HCT116 (cell line): ENCODE measurements at regions not wholly inside any gene's neighbourhood (a gene's known extent, or its start where the extent isn't known, plus 50 kb on each side); places are given as distances from the start of the nearest gene placed in this dataset.

Source experiments
- ATAC-seq: fragments of 200-7000 bp; cut with Tn5 transposase; 2 replicates; pipeline ENCODE4 v1.9.1; 2020; ENCODE audit warnings: mild to moderate bottlenecking, moderate library complexity
- BruUV-seq: library from RNA; stranded (reverse); fragments of 400-500 nt; replicated peaks from 2 replicates; lab custom pipeline; 2021; lab: Mats Ljungman, UMichigan
- CTCF ChIA-PET: fragments of 300-600 bp; sonication (Branson Sonifier 250); formaldehyde crosslinking; loops from one replicate; lab custom pipeline; 2021; ENCODE audit warnings: antibody characterized with exemption; lab: Charles Lee
- POLR2A ChIA-PET: fragments of 300-600, 350-600 bp; sonication (Branson Sonifier 250); formaldehyde crosslinking; loops from one replicate; lab custom pipeline; 2021; ENCODE audit warnings: antibody characterized with exemption; lab: Charles Lee
- RAD21 ChIA-PET, 2 experiments: fragments of 300-600 bp; sonication (Branson Sonifier 250); formaldehyde crosslinking; loops; one replicate each; lab custom pipeline; 2023; ENCODE audit warnings: low total read pairs in 2 of 2; ENCODE audit not compliant: uncharacterized antibody in 2 of 2, unreplicated experiment in 2 of 2, low non-redundant PET in 1 of 2; lab: Charles Lee
- DNase-seq: peaks from one replicate; pipeline ENCODE4 v3.0.0-alpha.2; 2010; ENCODE audit warnings: low read depth, low spot score
- H2AFZ ChIP-seq: fragments of 200-600 bp; shearing (Covaris generic), sonication (generic); 2 replicates; pipeline ENCODE4 v1.6.1; 2017; ENCODE audit warnings: low read depth, mixed run types, mixed read lengths, antibody characterized with exemption, low read length; ENCODE audit not compliant: poor library complexity, severe bottlenecking
- H3K27ac ChIP-seq: 2 replicates; pipeline ENCODE4 v1.5.1; 2012; ENCODE audit warnings: low read depth, low read length
- H3K27me3 ChIP-seq: fragments of 200-600 bp; sonication (generic); 2 replicates; pipeline ENCODE4 v1.6.1; 2016; ENCODE audit warnings: mixed run types, low read length, mixed read lengths; ENCODE audit not compliant: insufficient read depth
- H3K36me3 ChIP-seq, 2 experiments: fragments of 200-500 bp in 1 of 2; fragments of 200-600 bp in 1 of 2; sonication (Bioruptor generic) in 1 of 2; sonication (generic) in 1 of 2; 2 replicates each; pipeline versions ENCODE4 v1.5.1 to v1.6.1; 2014 to 2016; ENCODE audit warnings: low read length in 2 of 2, inconsistent platforms in 1 of 2, mixed read lengths in 1 of 2, mixed run types in 1 of 2; ENCODE audit not compliant: insufficient read depth in 2 of 2, control insufficient read depth in 1 of 2
- H3K4me1 ChIP-seq, 2 experiments: fragments of 200-600 bp in 1 of 2; sonication (generic) in 1 of 2; 2 replicates each; pipeline versions ENCODE4 v1.5.1 to v1.6.1; 2012 to 2017; ENCODE audit warnings: low read length in 2 of 2, inconsistent platforms in 1 of 2, mild to moderate bottlenecking in 1 of 2, mixed read lengths in 1 of 2, mixed run types in 1 of 2, moderate library complexity in 1 of 2; ENCODE audit not compliant: insufficient read depth in 2 of 2, control insufficient read depth in 1 of 2
- H3K4me2 ChIP-seq: fragments of 200-600 bp; sonication (generic); 2 replicates; pipeline ENCODE4 v1.6.1; 2017; ENCODE audit warnings: mixed run types, low read length, mixed read lengths
- H3K4me3 ChIP-seq, 2 experiments: fragments of 200-600 bp in 1 of 2; sonication (generic) in 1 of 2; replicated peaks in 1 of 2; 2 replicates each; pipeline ENCODE4 v1.5.1; 2011 to 2016; ENCODE audit warnings: low read length in 2 of 2, control low read depth in 1 of 2, low read depth in 1 of 2, mild to moderate bottlenecking in 1 of 2, mixed read lengths in 1 of 2, mixed run types in 1 of 2
- H3K79me2 ChIP-seq: fragments of 200-600 bp; sonication (generic); 2 replicates; pipeline ENCODE4 v1.6.1; 2017; ENCODE audit warnings: mild to moderate bottlenecking, mixed run types, low read length, moderate library complexity, mixed read lengths; ENCODE audit not compliant: insufficient read depth
- H3K9ac ChIP-seq: fragments of 200-600 bp; sonication (generic); 2 replicates; pipeline ENCODE4 v1.6.1; 2016; ENCODE audit warnings: low read length, mixed read lengths
- H3K9me2 ChIP-seq: fragments of 200-600 bp; sonication (generic), shearing (Covaris generic); 2 replicates; pipeline ENCODE4 v1.6.1; 2017; ENCODE audit warnings: mixed run types, mild to moderate bottlenecking, moderate library complexity; ENCODE audit not compliant: insufficient read depth
- H3K9me3 ChIP-seq, 2 experiments: fragments of 200-500 bp in 1 of 2; fragments of 200-600 bp in 1 of 2; sonication (Bioruptor generic) in 1 of 2; sonication (generic) in 1 of 2; 2 replicates each; pipeline ENCODE4 v1.6.1; 2014 to 2017; ENCODE audit warnings: low read length in 2 of 2, mixed read lengths in 2 of 2, inconsistent platforms in 1 of 2, low read depth in 1 of 2, mild to moderate bottlenecking in 1 of 2, mixed run types in 1 of 2, moderate library complexity in 1 of 2; ENCODE audit not compliant: control insufficient read depth in 1 of 2, insufficient read depth in 1 of 2
- H4K20me1 ChIP-seq: fragments of 200-600 bp; sonication (generic), shearing (Covaris generic); 2 replicates; pipeline ENCODE4 v1.6.1; 2017; ENCODE audit warnings: mixed run types, mild to moderate bottlenecking, moderate library complexity; ENCODE audit not compliant: insufficient read depth
- CBX3 ChIP-seq: IDR thresholded peaks from 2 replicates; pipeline ENCODE4 v1.6.1; 2012; ENCODE audit warnings: low read depth
- CEBPB ChIP-seq: IDR thresholded peaks from 2 replicates; pipeline ENCODE4 v1.6.1; 2012; ENCODE audit warnings: low read depth
- EGR1 ChIP-seq: IDR thresholded peaks from 2 replicates; pipeline ENCODE4 v1.6.1; 2012; ENCODE audit warnings: low read depth
- EZH2 ChIP-seq: fragments of 200-600 bp; sonication (generic); IDR thresholded peaks from 2 replicates; pipeline ENCODE4 v1.6.1; 2017; ENCODE audit warnings: antibody characterized with exemption, mixed run types
- FOSL1 ChIP-seq: IDR thresholded peaks from 2 replicates; pipeline ENCODE4 v1.6.1; 2012; ENCODE audit warnings: low read depth
- POLR2A ChIP-seq: IDR thresholded peaks from 2 replicates; pipeline ENCODE4 v1.7.0; 2011; ENCODE audit warnings: borderline replicate concordance; ENCODE audit not compliant: insufficient read depth, insufficient read length; ENCODE audit errors: extremely low read depth
- REST ChIP-seq: IDR thresholded peaks from 2 replicates; pipeline ENCODE4 v1.6.1; 2012; ENCODE audit warnings: low read depth
- ZNF274 ChIP-seq: fragments of 200-500 bp; sonication (Bioruptor generic); IDR thresholded peaks from 2 replicates; pipeline ENCODE4 v1.6.1; 2014; ENCODE audit warnings: mild to moderate bottlenecking, low read depth, low read length, inconsistent platforms
- intact Hi-C: fragments of 100-400 bp; cut with micrococcal nuclease; formaldehyde crosslinking; loops from 2 replicates; pipeline ENCODE4 v1.10.0; 2022

- no peak overlapping the region for H3K4me3 ChIP-seq
- DNase-seq (no peak), ATAC-seq (no peak)
- no peaks in the 10 kb centered on the region for H3K36me3 ChIP-seq
- no peaks in the 10 kb centered on the region for H3K9me3 ChIP-seq
- RAD21 ChIA-PET: no interaction called here
- no peaks in the 10 kb centered on the region for H3K9me2 ChIP-seq
- CTCF ChIA-PET: no interaction called here
- POLR2A ChIA-PET: no interaction called here
- no peaks in the 10 kb centered on the region for H3K27me3 ChIP-seq
- intact Hi-C loops: no loop called here
- H3K9ac ChIP-seq: no peak overlapping the region
- H3K79me2 ChIP-seq: no peaks in the 10 kb centered on the region
- no peak overlapping the region for H2AFZ ChIP-seq
- TF ChIP-seq ZNF274: no peak
- no peak for TF ChIP-seq POLR2A
- TF ChIP-seq CEBPB: no peak
- no peak overlapping the region for H3K27ac ChIP-seq
- no TSS peak for BruUV-seq
- H3K4me2 ChIP-seq: no peak overlapping the region
- H3K4me1 ChIP-seq: no peaks in the 10 kb centered on the region
- no peaks in the 10 kb centered on the region for H4K20me1 ChIP-seq
These were observed 171.0 kb downstream of the GPX5 start for GRCh38 chr6:28696682-28697081.

GRCh38 chr6:28707387-28708282 is 182.0 kb downstream of the GPX5 start:
- H3K79me2 ChIP-seq: no peaks in the 10 kb centered on the region
- no peaks in the 10 kb centered on the region for H3K27me3 ChIP-seq
- H3K4me1 ChIP-seq: 0 out of 4 replicates have a peak, but pooled peaks cover 0 to 4% of the 10 kb centered on the region in 2 experiments
- H3K27ac ChIP-seq: no peak overlapping the region
- ChIA-PET POLR2A (no interaction called here), RAD21 (no interaction called here), CTCF (no interaction called here)
- H4K20me1 ChIP-seq: no peaks in the 10 kb centered on the region
- no peak for DNase-seq
- no peak overlapping the region for H3K4me3 ChIP-seq
- H3K4me2 ChIP-seq: no peak overlapping the region
- intact Hi-C loops: no loop called here
- no peaks in the 10 kb centered on the region for H3K9me2 ChIP-seq
- H3K9ac ChIP-seq: no peak overlapping the region
- no TSS peak for BruUV-seq
- no peak for ATAC-seq
- peaks cover 4 to 8% of the 10 kb centered on the region in 2 experiments; a peak in 2 of 4 replicates for H3K9me3 ChIP-seq
- TF ChIP-seq REST: no peak
- TF ChIP-seq POLR2A: no peak
- 0 out of 2 replicates have a peak, but pooled peaks have one; percentile 11 for TF ChIP-seq CBX3
- no peak for TF ChIP-seq EZH2
- TF ChIP-seq EGR1: no peak
- no peak for TF ChIP-seq FOSL1
- no peak overlapping the region for H2AFZ ChIP-seq
- no peaks in the 10 kb centered on the region for H3K36me3 ChIP-seq
